GM12801 (cell line): ENCODE measurements at regions not wholly inside any gene's neighbourhood (a gene's known extent, or its start where the extent isn't known, plus 50 kb on each side); places are given as distances from the start of the nearest gene placed in this dataset.

Source experiments
- TF ChIP-seq, protein P1 (sequence below): IDR thresholded peaks from one replicate; pipeline ENCODE4 v1.5.1; 2011; ENCODE audit warnings: control low read depth; ENCODE audit not compliant: insufficient read length; ENCODE audit errors: extremely low read depth

DNA sequence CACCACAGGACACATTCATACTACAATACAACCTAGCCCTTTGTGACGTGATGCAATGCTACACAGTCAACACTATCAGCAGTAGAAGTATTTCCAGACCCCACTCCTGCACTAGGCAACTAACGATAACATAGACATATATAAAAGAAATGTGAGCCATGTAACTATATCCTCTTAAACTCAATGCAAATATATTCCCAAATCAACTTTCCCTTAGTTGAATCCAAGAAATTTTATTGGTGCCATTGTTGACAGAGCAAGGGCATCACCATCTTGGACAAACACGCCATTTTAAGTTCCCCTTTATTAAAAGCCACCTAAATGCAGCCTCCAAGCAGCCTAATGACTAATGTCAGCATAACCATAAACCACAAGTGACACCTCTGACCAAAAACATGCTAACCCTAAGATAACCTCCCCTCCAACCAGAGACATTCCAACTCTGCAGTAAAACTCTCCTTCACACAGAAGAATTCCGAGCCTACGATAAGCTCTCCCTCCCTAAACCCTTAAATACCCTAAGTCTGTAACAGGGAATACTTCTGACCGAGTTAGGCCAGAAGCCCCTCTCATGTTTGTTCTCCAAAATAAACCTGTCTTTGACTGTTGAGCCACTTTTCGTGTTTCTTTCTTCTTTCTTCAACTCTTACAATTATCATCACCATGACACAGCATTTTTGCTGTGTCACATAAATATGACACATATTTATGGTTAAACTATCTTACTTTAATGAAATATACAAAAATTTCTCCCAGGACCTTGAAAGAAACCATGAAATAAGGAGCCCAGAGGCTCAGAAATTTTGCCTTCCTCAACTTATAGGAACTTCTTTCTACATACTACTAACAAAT is 1497.8 kb downstream of the EFNA5 start:
- TF ChIP-seq, protein P1, sequence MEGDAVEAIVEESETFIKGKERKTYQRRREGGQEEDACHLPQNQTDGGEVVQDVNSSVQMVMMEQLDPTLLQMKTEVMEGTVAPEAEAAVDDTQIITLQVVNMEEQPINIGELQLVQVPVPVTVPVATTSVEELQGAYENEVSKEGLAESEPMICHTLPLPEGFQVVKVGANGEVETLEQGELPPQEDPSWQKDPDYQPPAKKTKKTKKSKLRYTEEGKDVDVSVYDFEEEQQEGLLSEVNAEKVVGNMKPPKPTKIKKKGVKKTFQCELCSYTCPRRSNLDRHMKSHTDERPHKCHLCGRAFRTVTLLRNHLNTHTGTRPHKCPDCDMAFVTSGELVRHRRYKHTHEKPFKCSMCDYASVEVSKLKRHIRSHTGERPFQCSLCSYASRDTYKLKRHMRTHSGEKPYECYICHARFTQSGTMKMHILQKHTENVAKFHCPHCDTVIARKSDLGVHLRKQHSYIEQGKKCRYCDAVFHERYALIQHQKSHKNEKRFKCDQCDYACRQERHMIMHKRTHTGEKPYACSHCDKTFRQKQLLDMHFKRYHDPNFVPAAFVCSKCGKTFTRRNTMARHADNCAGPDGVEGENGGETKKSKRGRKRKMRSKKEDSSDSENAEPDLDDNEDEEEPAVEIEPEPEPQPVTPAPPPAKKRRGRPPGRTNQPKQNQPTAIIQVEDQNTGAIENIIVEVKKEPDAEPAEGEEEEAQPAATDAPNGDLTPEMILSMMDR, result no peak

DNA sequence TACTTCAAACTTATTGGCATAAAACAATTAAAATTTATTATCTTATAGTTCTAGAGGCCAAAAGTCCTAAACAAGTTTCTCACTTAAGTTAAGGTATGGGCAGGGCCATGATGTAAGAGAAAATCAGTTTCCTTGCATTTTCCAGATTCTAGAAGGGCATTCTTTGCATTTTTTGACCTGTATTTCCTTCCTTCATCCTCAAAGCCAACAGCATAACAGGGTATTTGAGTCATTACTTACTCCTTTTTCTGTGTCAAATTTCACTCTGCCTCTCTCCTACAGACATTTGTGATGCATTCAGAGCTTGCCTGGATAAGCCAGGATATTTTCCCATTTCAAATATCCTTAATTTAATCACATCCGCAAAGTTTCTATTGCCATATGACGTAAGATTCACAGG is 1499.0 kb downstream of the EFNA5 start:
- TF ChIP-seq, protein P1, result no peak

DNA sequence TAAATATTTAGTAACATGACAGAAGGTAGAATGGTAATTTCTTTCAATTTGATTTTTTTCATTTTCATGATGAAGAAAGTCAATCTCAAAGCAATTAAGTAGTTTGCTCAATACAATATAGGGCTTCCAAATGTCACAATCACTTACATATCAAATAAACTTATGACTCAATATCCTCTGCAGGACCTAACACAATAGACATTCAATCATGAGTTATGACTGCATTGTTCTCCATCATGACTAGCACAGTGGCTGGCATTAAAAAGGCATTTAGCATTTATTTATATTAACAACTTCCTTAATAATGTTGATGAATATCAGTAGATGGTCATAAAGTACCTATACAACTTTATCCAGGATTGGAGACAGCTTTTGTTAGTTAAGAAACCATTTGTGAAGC is 1499.6 kb downstream of the EFNA5 start:
- TF ChIP-seq, protein P1, result no peak

DNA sequence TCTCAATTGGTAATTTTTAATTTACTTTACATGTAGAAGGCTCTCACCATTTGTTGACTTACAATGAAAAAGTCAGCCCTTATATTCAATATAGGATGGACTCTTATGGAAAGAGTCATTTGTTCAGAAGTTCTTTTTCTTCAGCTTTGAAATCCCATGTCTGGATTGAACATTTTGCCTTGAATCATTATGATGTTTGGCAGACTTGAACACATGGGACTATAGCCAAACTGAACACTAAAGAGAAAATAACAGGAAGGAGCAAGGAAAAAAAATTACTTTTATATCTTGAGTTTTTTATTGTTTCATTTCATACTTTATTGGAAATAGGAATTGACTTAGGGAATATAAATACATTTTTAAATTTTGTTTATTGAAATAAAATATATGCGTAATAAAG is 1503.0 kb downstream of the EFNA5 start:
- TF ChIP-seq, protein P1, result no peak

DNA sequence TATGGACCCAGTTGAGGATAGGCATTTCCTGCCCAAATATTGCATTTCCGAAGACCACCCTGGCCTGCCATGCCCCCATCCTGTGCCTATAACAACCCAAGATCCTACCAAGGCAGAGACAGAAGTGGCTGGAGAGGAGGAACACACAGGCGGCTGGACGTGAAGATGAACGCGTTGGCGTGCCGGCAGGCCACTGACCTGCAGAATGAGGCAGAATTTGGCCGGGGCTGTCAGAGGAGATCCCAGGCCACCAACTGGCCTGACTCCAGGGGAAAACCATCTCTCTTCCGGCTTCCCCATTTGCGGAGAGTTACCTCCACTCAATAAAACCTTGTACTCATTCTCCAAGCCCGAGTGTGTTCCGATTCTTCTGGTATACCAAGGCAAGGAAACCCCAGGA is 1507.5 kb downstream of the EFNA5 start:
- TF ChIP-seq, protein P1, result no peak

DNA sequence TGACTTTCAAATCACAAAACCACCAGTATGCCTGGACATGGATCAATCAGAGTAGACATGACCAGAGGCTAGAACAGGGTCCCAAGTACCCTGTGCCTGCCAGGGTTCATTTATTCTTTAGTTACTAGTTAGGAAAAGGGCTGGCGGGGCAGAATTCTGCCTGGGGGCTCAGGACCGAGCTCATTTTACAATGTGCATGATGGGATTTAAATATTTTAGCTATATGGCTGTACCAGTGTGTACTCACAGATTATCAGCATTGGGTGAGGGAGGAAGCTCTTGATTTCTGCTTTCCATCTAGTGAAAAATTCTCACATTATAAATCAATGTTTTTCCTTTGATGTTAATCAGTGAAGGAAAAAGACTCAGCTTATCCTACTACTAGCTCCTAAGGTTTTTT is 1511.1 kb downstream of the EFNA5 start:
- TF ChIP-seq, protein P1, result no peak

DNA sequence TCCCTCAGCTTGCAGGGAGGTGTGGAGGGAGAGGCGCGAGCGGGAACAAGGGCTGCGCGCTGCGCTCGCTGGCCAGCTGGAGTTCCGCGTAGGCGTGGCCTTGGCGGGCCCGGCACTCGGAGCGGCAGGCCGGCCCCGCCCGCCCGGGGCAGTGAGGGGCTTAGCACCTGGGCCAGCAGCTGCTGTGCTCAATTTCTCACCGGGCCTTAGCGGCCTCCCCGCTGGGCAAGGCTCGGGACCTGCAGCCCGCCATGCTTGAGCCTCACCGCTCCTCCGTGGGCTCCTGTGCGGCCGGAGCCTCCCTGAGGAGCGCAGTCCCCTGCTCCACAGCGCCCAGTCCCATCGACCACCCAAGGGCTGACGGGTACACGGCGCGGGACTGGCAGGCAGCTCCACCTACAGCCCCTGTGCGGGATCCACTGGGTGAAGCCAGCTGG is 1516.4 kb downstream of the EFNA5 start:
- TF ChIP-seq, protein P1, result no peak
